Fibroblast of mammary gland (primary cell): ENCODE measurements at regions not wholly inside any gene's neighbourhood (a gene's known extent, or its start where the extent isn't known, plus 50 kb on each side); places are given as distances from the start of the nearest gene placed in this dataset.

Experiments
- DNase-seq: peaks from one replicate; pipeline ENCODE4 v3.0.0-alpha.2; 2010; ENCODE audit warnings: low read depth
- H3K4me3 ChIP-seq: 2 replicates; pipeline ENCODE4 v1.5.1; 2011; ENCODE audit warnings: low read depth, mild to moderate bottlenecking, low read length, moderate library complexity; ENCODE audit not compliant: control insufficient read depth
- CTCF ChIP-seq: conservative IDR thresholded peaks from 2 replicates; pipeline ENCODE4 v1.5.1; 2011; ENCODE audit warnings: low read depth, low read length, inconsistent platforms; ENCODE audit not compliant: control insufficient read depth, insufficient read depth

- no peak overlapping the region for H3K4me3 ChIP-seq
- no peak for TF ChIP-seq CTCF
- DNase-seq, result no peak
Observed at GRCh38 chr13:111906816-111907215, 160.1 kb upstream of the SOX1 start.

- H3K4me3 ChIP-seq, result no peak overlapping the region
- DNase-seq, result no peak
- no peak for TF ChIP-seq CTCF
Observed at GRCh38 chr13:111907341-111907880, 159.5 kb upstream of the SOX1 start.

- no peak overlapping the region for H3K4me3 ChIP-seq
- DNase-seq, result no peak
- no peak for TF ChIP-seq CTCF
Observed at GRCh38 chr13:111908361-111908760, 158.6 kb upstream of the SOX1 start.

GRCh38 chr13:111908981-111909380, 158.0 kb upstream of the SOX1 start:
- TF ChIP-seq CTCF, result no peak
- DNase-seq, result no peak
- no peak overlapping the region for H3K4me3 ChIP-seq

- no peak for DNase-seq
- TF ChIP-seq CTCF, result no peak
- H3K4me3 ChIP-seq, result no peak overlapping the region
Observed at GRCh38 chr13:111909501-111909900, 157.4 kb upstream of the SOX1 start.

GRCh38 chr13:111909971-111910671, 156.8 kb upstream of the SOX1 start:
- no peak for TF ChIP-seq CTCF
- H3K4me3 ChIP-seq, result no peak overlapping the region
- no peak for DNase-seq
